ENCODE measurements at regions not wholly inside any gene's neighbourhood (a gene's known extent, or its start where the extent isn't known, plus 50 kb on each side); places are given as distances from the start of the nearest gene placed in this dataset.

DNA sequence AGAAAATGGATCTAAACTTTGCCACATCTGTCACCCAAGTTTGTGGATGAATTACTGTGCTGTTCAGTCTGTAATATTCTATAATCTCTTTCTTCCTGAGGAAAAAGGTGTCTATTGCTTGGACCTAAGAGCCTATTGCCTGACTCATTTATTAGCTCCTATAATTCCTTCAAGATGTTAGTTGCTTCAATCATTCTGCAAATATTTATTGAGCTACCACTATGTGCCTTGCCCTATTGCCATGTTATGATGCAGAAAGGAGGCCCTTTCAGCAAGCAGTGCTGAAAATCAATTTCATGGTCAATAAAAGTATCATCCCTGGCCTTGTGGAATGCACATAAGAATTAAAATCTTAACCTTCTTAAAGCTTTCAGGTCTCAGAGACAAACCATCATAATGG, 113.6 kb downstream of the CCER1 start:
- no peaks in the 10 kb centered on the region for H3K27me3 ChIP-seq
- no peak for TF ChIP-seq POLR2AphosphoS5 (IDR thresholded peaks at IDR 0.05)
- TF ChIP-seq POLR2A (IDR thresholded peaks at IDR 0.05), result no peak
- TF ChIP-seq, protein P1, sequence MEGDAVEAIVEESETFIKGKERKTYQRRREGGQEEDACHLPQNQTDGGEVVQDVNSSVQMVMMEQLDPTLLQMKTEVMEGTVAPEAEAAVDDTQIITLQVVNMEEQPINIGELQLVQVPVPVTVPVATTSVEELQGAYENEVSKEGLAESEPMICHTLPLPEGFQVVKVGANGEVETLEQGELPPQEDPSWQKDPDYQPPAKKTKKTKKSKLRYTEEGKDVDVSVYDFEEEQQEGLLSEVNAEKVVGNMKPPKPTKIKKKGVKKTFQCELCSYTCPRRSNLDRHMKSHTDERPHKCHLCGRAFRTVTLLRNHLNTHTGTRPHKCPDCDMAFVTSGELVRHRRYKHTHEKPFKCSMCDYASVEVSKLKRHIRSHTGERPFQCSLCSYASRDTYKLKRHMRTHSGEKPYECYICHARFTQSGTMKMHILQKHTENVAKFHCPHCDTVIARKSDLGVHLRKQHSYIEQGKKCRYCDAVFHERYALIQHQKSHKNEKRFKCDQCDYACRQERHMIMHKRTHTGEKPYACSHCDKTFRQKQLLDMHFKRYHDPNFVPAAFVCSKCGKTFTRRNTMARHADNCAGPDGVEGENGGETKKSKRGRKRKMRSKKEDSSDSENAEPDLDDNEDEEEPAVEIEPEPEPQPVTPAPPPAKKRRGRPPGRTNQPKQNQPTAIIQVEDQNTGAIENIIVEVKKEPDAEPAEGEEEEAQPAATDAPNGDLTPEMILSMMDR (IDR thresholded peaks at IDR 0.05), result no peak
- intact Hi-C loops (cut with DNase I; ENCODE audit: low total_unique reads), result no loop called here

DNA sequence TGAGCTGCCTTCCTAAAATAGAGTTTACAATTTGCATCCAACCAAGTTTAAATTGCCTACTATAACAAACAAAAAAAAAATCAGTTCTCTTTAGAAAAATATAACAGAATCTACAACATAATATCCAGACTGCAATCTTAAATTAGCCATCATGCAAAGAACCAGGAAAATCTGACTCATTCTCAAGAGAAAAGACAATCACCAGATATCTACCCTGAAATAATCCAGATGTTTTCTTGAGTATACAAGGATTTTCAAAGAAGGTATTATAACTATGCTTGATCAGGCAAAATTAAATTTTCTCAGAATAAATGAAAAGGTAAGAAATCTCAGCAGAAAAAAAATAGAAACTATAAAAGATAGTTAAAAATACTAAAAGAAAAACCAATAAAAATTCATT, 115.6 kb downstream of the CCER1 start:
- no peaks in the 10 kb centered on the region for H3K27me3 ChIP-seq
- DNase-seq (ENCODE audit: low spot score in 2 of 2), result no peak
- H3K27ac ChIP-seq, result no peak overlapping the region
- no peak overlapping the region for H3K4me3 ChIP-seq
- no peaks in the 10 kb centered on the region for H3K9me3 ChIP-seq
- intact Hi-C loops (cut with DNase I; ENCODE audit: low total_unique reads), result no loop called here
- H3K36me3 ChIP-seq, result no peaks in the 10 kb centered on the region
- no peaks in the 10 kb centered on the region for H3K4me1 ChIP-seq
- TF ChIP-seq, protein P1 (IDR thresholded peaks at IDR 0.05), result no peak
- TF ChIP-seq POLR2A (IDR thresholded peaks at IDR 0.05) (no peak), POLR2AphosphoS5 (IDR thresholded peaks at IDR 0.05) (no peak)

More for the DNA sequence above, 113.6 kb downstream of the CCER1 start:
- DNase-seq (ENCODE audit: low spot score in 2 of 2), result no peak
- H3K9me3 ChIP-seq, result no peaks in the 10 kb centered on the region
- H3K27ac ChIP-seq, result peak overlapping the region in 1 of 2 donors; percentile 17
- H3K36me3 ChIP-seq, result no peaks in the 10 kb centered on the region
- H3K4me3 ChIP-seq, result no peak overlapping the region
- no peaks in the 10 kb centered on the region for H3K4me1 ChIP-seq

DNA sequence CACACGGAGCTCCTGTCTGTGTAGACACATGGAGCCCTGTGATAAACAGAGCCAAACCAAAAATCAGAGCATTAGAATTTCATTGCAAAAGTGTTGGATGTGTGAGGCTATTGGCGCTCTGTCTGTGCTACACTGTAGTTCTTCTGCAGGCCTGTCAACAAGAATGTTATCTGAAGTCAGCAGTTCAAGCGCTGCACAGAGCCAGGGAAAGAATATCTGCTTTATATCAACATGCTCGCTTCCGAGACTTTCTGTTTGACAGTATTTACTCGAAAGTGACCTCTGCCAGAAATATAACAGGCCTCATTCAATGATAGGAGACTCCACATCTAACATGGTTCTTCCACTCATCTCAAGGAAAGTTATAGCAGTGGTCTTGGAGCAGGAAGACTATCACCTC, 118.3 kb downstream of the CCER1 start:
- intact Hi-C loops (cut with DNase I; ENCODE audit: low total_unique reads), result no loop called here
- H3K4me3 ChIP-seq, result no peak overlapping the region
- H3K9me3 ChIP-seq, result no peaks in the 10 kb centered on the region

DNA sequence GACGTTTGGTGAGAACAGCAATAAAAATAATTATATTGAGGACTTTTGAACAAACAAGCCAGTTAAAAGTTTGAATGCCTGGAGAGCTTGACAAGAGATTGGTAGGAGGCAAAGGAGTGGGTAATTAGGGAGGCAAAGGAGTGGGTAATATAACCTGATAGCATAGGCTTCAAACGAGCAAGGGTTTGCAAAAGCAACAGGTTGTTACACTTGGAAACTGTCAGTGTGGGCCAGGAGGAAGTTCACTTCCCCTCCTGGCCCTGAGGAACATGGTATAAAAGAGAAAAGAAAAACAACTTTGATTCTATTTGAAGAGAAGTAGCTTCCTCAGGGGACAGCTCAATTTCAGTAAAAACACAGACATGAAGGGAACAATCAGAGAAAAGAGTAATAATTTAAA, 121.7 kb downstream of the CCER1 start:
- no peak for TF ChIP-seq POLR2A (IDR thresholded peaks at IDR 0.05)
- no peak for TF ChIP-seq POLR2AphosphoS5 (IDR thresholded peaks at IDR 0.05)
- TF ChIP-seq, protein P1 (IDR thresholded peaks at IDR 0.05), result no peak
- intact Hi-C loops (cut with DNase I; ENCODE audit: low total_unique reads), result no loop called here

More for the DNA sequence above, 118.3 kb downstream of the CCER1 start:
- no peaks in the 10 kb centered on the region for H3K27me3 ChIP-seq
- H3K27ac ChIP-seq, result no peak overlapping the region
- no peaks in the 10 kb centered on the region for H3K36me3 ChIP-seq
- DNase-seq (ENCODE audit: low spot score in 2 of 2), result no peak
- TF ChIP-seq, protein P1 (IDR thresholded peaks at IDR 0.05), result no peak
- TF ChIP-seq POLR2A (IDR thresholded peaks at IDR 0.05) (no peak), POLR2AphosphoS5 (IDR thresholded peaks at IDR 0.05) (no peak)
- H3K4me1 ChIP-seq, result no peaks in the 10 kb centered on the region

DNA sequence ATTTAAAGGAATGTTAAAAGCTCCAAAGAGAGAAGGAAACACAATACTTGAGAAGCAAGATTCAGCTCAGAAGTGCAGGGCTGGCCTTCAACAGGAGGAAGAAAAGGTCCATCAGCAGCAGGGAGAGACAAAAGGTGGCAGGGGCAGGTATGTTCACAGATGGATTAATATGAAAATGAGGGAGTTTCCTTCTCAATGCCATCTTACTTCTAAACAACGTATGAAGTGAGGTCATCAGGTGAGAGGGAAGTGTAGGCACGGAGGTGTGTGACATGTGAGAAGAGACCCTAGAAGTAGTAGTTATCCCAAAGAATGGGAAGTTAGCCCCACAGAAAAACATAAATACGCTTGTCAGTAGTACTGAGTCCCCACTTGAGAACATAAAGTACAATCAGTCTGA, 122.5 kb downstream of the CCER1 start:
- H3K36me3 ChIP-seq, result no peaks in the 10 kb centered on the region
- H3K4me1 ChIP-seq, result no peaks in the 10 kb centered on the region
- no peak overlapping the region for H3K4me3 ChIP-seq
- no peaks in the 10 kb centered on the region for H3K27me3 ChIP-seq
- intact Hi-C loops (cut with DNase I; ENCODE audit: low total_unique reads), result no loop called here
- no peak overlapping the region for H3K27ac ChIP-seq
- no peak for DNase-seq (ENCODE audit: low spot score in 2 of 2)
- TF ChIP-seq, protein P1 (IDR thresholded peaks at IDR 0.05), result no peak
- no peak for TF ChIP-seq POLR2AphosphoS5 (IDR thresholded peaks at IDR 0.05)
- H3K9me3 ChIP-seq, result no peaks in the 10 kb centered on the region

More for the DNA sequence above, 121.7 kb downstream of the CCER1 start:
- no peaks in the 10 kb centered on the region for H3K27me3 ChIP-seq
- no peaks in the 10 kb centered on the region for H3K9me3 ChIP-seq
- H3K36me3 ChIP-seq, result no peaks in the 10 kb centered on the region
- no peak overlapping the region for H3K4me3 ChIP-seq
- no peak for DNase-seq (ENCODE audit: low spot score in 2 of 2)
- H3K27ac ChIP-seq, result no peak overlapping the region
- H3K4me1 ChIP-seq, result no peaks in the 10 kb centered on the region
